ENCODE measurements at regions not wholly inside any gene's neighbourhood (a gene's known extent, or its start where the extent isn't known, plus 50 kb on each side); places are given as distances from the start of the nearest gene placed in this dataset.

- TF ChIP-seq RCOR1 (IDR thresholded peaks at IDR 0.05; ENCODE audit: insufficient replicate concordance, low read length) (no peak), CTCF (conservative IDR thresholded peaks at IDR 0.05; ENCODE audit: low read depth, low read length) (no peak), POLR2A (IDR thresholded peaks at IDR 0.05; ENCODE audit: low read depth, low read length) (no peak), NFE2L2 (IDR thresholded peaks at IDR 0.05; ENCODE audit: low read depth, low read length) (no peak), BHLHE40 (IDR thresholded peaks at IDR 0.05; ENCODE audit: low read depth, low read length) (no peak), MAFK (IDR thresholded peaks at IDR 0.05; ENCODE audit: low read depth, low read length) (no peak), MXI1 (IDR thresholded peaks at IDR 0.05; ENCODE audit: borderline replicate concordance, low read depth, low read length) (no peak), SMC3 (IDR thresholded peaks at IDR 0.05; ENCODE audit: low read depth, low read length) (no peak), CEBPB (IDR thresholded peaks at IDR 0.05; ENCODE audit: low read depth, low read length) (no peak)
Observed at GRCh38 chr18:3346487-3346886, 84.6 kb downstream of the MYL12B start.

All from IMR-90 (cell line).